ENCODE measurements at regions not wholly inside any gene's neighbourhood (a gene's known extent, or its start where the extent isn't known, plus 50 kb on each side); places are given as distances from the start of the nearest gene placed in this dataset.

- no peak for TF ChIP-seq REST (IDR thresholded peaks at IDR 0.05; ENCODE audit: unreplicated experiment)
- no peak for TF ChIP-seq JUNB (IDR thresholded peaks at IDR 0.05; ENCODE audit: unreplicated experiment)
- no peak for TF ChIP-seq CTCF (conservative IDR thresholded peaks at IDR 0.05; ENCODE audit: low read depth in 2 of 2)
- TF ChIP-seq ZNF462 (CRISPR knock-in tag; IDR thresholded peaks at IDR 0.05): no peak
- TF ChIP-seq EZH2phosphoT487 (IDR thresholded peaks at IDR 0.05; ENCODE audit: unreplicated experiment): no peak
Measured at GRCh38 chr2:18406219-18406618, 154.2 kb downstream of the RDH14 start (continued).
